WTC11 (cell line): ENCODE measurements at regions not wholly inside any gene's neighbourhood (a gene's known extent, or its start where the extent isn't known, plus 50 kb on each side); places are given as distances from the start of the nearest gene placed in this dataset.

Source experiments
- ATAC-seq: fragments of 200-7000 bp; cut with Tn5 transposase; 2 replicates; pipeline ENCODE4 v1.10.0; 2021; ENCODE audit warnings: mild to moderate bottlenecking, moderate library complexity
- CTCF ChIA-PET: fragments of 300-600 bp; sonication (Branson Sonifier 250); formaldehyde crosslinking; loops from one replicate; lab custom pipeline; 2021; ENCODE audit warnings: antibody characterized with exemption; lab: Charles Lee
- POLR2A ChIA-PET: fragments of 350-600 bp; sonication (Branson Sonifier 250); formaldehyde crosslinking; loops from one replicate; lab custom pipeline; 2021; ENCODE audit warnings: antibody characterized with exemption; lab: Charles Lee
- DNase-seq: peaks from one replicate; pipeline ENCODE4 v3.0.0; 2021; ENCODE audit warnings: low spot score
- H3K27ac Mint-ChIP-seq: 2 replicates; pipeline ENCODE4 v1.8.0; 2021; ENCODE audit warnings: mixed read lengths
- H3K27me3 Mint-ChIP-seq: 2 replicates; pipeline ENCODE4 v1.8.0; 2021; ENCODE audit warnings: low read depth, mild to moderate bottlenecking, moderate library complexity, mixed read lengths
- H3K36me3 Mint-ChIP-seq: 2 replicates; pipeline ENCODE4 v1.8.0; 2021; ENCODE audit warnings: mixed read lengths
- H3K4me1 Mint-ChIP-seq: 2 replicates; pipeline ENCODE4 v1.8.0; 2022; ENCODE audit warnings: mixed read lengths
- H3K4me3 Mint-ChIP-seq: 2 replicates; pipeline ENCODE4 v1.8.0; 2021; ENCODE audit warnings: mild to moderate bottlenecking, moderate library complexity, mixed read lengths
- H3K9me3 Mint-ChIP-seq: 2 replicates; pipeline ENCODE4 v1.8.0; 2021; ENCODE audit warnings: mixed read lengths
- ATF1 ChIP-seq: sonication (generic); formaldehyde crosslinking; IDR thresholded peaks from 2 replicates; pipeline ENCODE4 v1.8.1; 2023; ENCODE audit warnings: mild to moderate bottlenecking, moderate library complexity, missing genetic modification reagents
- ELF4 ChIP-seq: sonication (generic); formaldehyde crosslinking; IDR thresholded peaks from 2 replicates; pipeline ENCODE4 v1.8.1; 2022; ENCODE audit warnings: low read depth, mild to moderate bottlenecking, moderate library complexity, missing genetic modification reagents
- EMX1 ChIP-seq: fragments of 250-450 bp; sonication (Bioruptor Pico); IDR thresholded peaks from 2 replicates; pipeline ENCODE4 v1.8.0; 2021; ENCODE audit warnings: mild to moderate bottlenecking
- FOXJ3 ChIP-seq: sonication (generic); formaldehyde crosslinking; IDR thresholded peaks from 2 replicates; pipeline ENCODE4 v1.9.0; 2021; ENCODE audit warnings: missing genetic modification reagents, mild to moderate bottlenecking, borderline replicate concordance
- RORB ChIP-seq: fragments of 250-450 bp; sonication (Bioruptor Pico); IDR thresholded peaks from 2 replicates; pipeline ENCODE4 v1.9.0; 2021; ENCODE audit warnings: mild to moderate bottlenecking
- SMAD3 ChIP-seq: sonication (generic); formaldehyde crosslinking; IDR thresholded peaks from 2 replicates; pipeline ENCODE4 v1.8.0; 2022; ENCODE audit warnings: missing genetic modification reagents, mild to moderate bottlenecking, borderline replicate concordance
- SOX15 ChIP-seq: fragments of 250-450 bp; sonication (Bioruptor Pico); IDR thresholded peaks from 2 replicates; pipeline ENCODE4 v1.9.0; 2021; ENCODE audit warnings: mild to moderate bottlenecking
- TCF7 ChIP-seq: sonication (generic); formaldehyde crosslinking; IDR thresholded peaks from 2 replicates; pipeline ENCODE4 v1.8.0; 2022; ENCODE audit warnings: mild to moderate bottlenecking, low read depth, missing genetic modification reagents, moderate library complexity
- ZNF219 ChIP-seq: sonication (generic); formaldehyde crosslinking; IDR thresholded peaks from 2 replicates; pipeline ENCODE4 v1.8.0; 2023; ENCODE audit warnings: missing genetic modification reagents, mild to moderate bottlenecking, borderline replicate concordance
- ZNF263 ChIP-seq: sonication (generic); formaldehyde crosslinking; IDR thresholded peaks from 2 replicates; pipeline ENCODE4 v1.8.1; 2022; ENCODE audit warnings: low read depth, mild to moderate bottlenecking, moderate library complexity, missing genetic modification reagents
- TF ChIP-seq, protein P1 (sequence below): sonication (generic); formaldehyde crosslinking; IDR thresholded peaks from 2 replicates; pipeline ENCODE4 v1.8.1; 2022; ENCODE audit warnings: low read depth, missing genetic modification reagents, borderline replicate concordance
- TF ChIP-seq, protein P2 (sequence below): sonication (generic); formaldehyde crosslinking; IDR thresholded peaks from 2 replicates; pipeline ENCODE4 v1.8.1; 2022; ENCODE audit warnings: mild to moderate bottlenecking, missing genetic modification reagents, moderate library complexity, borderline replicate concordance
- TF ChIP-seq, protein P3 (sequence below): fragments of 250-450 bp; sonication (Bioruptor Pico); conservative IDR thresholded peaks from 2 replicates; pipeline ENCODE4 v1.9.0; 2021; ENCODE audit warnings: mild to moderate bottlenecking
- TF ChIP-seq, protein P4 (sequence below): sonication (generic); formaldehyde crosslinking; conservative IDR thresholded peaks from 2 replicates; pipeline ENCODE4 v1.8.1; 2022; ENCODE audit warnings: mild to moderate bottlenecking, missing genetic modification reagents
- TF ChIP-seq, protein P5 (sequence below): sonication (generic); formaldehyde crosslinking; IDR thresholded peaks from 2 replicates; pipeline ENCODE4 v1.8.1; 2023; ENCODE audit warnings: mild to moderate bottlenecking, moderate library complexity, missing genetic modification reagents
- TF ChIP-seq, protein P6 (sequence below): sonication (generic); formaldehyde crosslinking; IDR thresholded peaks from 2 replicates; pipeline ENCODE4 v1.8.0; 2022; ENCODE audit warnings: mild to moderate bottlenecking, missing genetic modification reagents
- TF ChIP-seq, protein P7 (sequence below): sonication (generic); formaldehyde crosslinking; IDR thresholded peaks from 2 replicates; pipeline ENCODE4 v1.8.0; 2022; ENCODE audit warnings: missing genetic modification reagents
- TF ChIP-seq, protein P8 (sequence below): sonication (generic); formaldehyde crosslinking; IDR thresholded peaks from 2 replicates; pipeline ENCODE4 v1.8.0; 2022; ENCODE audit warnings: mild to moderate bottlenecking, missing genetic modification reagents

DNA sequence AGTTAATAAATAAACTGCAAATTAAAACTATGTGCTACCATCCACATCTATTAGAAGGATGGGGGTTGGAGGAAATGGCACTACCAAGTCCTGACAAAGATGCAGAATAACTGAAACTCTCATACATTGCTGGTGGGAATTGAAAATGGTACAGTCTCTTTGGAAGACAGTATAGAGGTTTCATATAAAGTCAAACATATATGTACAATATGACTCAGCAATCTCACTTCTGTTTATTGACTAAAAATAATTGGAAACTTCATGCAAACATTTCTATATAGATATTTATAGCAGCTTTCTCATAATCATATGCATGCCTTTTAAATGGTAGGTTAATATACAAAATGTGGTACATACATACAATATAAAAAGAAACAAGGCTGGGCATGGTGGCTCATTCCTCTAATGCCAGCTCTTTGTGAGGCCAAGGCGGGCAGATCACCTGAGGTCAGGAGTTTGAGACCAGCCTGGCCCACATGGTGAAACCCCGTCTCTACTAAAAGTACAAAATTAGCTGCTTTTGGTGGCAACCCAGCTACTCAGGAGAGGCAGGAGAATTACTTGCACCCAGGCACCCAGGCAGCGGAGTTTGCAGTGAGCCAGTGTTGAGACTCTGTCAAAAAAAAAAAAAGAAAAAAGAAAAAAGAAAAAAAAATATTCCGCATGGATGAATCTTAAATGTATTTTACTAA lies 225.0 kb upstream of the CXXC4 start:
- TF ChIP-seq, protein P1, sequence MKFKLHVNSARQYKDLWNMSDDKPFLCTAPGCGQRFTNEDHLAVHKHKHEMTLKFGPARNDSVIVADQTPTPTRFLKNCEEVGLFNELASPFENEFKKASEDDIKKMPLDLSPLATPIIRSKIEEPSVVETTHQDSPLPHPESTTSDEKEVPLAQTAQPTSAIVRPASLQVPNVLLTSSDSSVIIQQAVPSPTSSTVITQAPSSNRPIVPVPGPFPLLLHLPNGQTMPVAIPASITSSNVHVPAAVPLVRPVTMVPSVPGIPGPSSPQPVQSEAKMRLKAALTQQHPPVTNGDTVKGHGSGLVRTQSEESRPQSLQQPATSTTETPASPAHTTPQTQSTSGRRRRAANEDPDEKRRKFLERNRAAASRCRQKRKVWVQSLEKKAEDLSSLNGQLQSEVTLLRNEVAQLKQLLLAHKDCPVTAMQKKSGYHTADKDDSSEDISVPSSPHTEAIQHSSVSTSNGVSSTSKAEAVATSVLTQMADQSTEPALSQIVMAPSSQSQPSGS: no peak
- TF ChIP-seq ZNF263 (CRISPR knock-in tag) (no peak), EMX1 (CRISPR knock-in tag) (no peak), RORB (CRISPR knock-in tag) (no peak), SMAD3 (CRISPR knock-in tag) (no peak), TCF7 (CRISPR knock-in tag) (no peak), ATF1 (CRISPR knock-in tag) (no peak), FOXJ3 (CRISPR knock-in tag) (no peak), ZNF219 (CRISPR knock-in tag) (no peak), SOX15 (CRISPR knock-in tag) (no peak), ELF4 (CRISPR knock-in tag) (no peak)
- TF ChIP-seq, protein P2, sequence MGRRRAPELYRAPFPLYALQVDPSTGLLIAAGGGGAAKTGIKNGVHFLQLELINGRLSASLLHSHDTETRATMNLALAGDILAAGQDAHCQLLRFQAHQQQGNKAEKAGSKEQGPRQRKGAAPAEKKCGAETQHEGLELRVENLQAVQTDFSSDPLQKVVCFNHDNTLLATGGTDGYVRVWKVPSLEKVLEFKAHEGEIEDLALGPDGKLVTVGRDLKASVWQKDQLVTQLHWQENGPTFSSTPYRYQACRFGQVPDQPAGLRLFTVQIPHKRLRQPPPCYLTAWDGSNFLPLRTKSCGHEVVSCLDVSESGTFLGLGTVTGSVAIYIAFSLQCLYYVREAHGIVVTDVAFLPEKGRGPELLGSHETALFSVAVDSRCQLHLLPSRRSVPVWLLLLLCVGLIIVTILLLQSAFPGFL (CRISPR knock-in tag): no peak
- TF ChIP-seq, protein P3, sequence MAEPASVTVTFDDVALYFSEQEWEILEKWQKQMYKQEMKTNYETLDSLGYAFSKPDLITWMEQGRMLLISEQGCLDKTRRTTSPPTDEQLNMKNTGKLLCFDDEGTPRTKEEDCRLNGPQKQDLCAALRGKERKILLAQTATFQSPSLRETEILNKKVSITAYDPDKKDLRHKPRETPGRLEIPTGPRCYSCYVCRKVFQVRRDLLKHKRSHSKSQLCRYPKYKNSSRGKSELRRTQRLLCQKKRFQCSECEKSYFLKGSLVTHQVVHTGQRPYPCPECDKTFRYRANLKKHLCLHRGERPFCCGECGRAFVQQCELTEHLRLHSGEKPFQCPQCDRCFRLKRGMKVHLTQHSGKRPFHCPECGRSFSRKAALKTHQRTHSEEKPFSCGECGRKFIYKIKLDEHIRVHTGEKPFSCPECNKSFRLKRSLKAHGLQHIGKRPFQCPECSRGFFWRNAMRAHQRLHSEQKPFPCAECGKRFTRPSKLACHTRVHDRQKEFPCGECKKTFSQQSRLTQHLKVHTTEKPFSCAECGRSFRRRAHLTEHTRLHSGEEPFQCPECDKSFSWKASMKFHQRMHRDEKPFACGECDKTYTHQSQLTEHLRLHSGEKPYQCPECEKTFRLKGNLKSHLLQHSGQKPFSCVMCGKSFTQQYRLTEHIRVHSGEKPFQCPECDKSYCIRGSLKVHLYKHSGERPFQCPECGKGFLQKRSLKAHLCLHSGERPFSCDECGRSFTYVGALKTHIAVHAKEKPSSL (CRISPR knock-in tag): no peak
- TF ChIP-seq, protein P4, sequence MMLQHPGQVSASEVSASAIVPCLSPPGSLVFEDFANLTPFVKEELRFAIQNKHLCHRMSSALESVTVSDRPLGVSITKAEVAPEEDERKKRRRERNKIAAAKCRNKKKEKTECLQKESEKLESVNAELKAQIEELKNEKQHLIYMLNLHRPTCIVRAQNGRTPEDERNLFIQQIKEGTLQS (CRISPR knock-in tag): no peak
- TF ChIP-seq, protein P5, sequence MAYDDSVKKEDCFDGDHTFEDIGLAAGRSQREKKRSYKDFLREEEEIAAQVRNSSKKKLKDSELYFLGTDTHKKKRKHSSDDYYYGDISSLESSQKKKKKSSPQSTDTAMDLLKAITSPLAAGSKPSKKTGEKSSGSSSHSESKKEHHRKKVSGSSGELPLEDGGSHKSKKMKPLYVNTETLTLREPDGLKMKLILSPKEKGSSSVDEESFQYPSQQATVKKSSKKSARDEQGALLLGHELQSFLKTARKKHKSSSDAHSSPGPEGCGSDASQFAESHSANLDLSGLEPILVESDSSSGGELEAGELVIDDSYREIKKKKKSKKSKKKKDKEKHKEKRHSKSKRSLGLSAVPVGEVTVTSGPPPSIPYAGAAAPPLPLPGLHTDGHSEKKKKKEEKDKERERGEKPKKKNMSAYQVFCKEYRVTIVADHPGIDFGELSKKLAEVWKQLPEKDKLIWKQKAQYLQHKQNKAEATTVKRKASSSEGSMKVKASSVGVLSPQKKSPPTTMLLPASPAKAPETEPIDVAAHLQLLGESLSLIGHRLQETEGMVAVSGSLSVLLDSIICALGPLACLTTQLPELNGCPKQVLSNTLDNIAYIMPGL: no peak
- TF ChIP-seq, protein P6, sequence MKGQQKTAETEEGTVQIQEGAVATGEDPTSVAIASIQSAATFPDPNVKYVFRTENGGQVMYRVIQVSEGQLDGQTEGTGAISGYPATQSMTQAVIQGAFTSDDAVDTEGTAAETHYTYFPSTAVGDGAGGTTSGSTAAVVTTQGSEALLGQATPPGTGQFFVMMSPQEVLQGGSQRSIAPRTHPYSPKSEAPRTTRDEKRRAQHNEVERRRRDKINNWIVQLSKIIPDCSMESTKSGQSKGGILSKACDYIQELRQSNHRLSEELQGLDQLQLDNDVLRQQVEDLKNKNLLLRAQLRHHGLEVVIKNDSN: no peak
- TF ChIP-seq, protein P7, sequence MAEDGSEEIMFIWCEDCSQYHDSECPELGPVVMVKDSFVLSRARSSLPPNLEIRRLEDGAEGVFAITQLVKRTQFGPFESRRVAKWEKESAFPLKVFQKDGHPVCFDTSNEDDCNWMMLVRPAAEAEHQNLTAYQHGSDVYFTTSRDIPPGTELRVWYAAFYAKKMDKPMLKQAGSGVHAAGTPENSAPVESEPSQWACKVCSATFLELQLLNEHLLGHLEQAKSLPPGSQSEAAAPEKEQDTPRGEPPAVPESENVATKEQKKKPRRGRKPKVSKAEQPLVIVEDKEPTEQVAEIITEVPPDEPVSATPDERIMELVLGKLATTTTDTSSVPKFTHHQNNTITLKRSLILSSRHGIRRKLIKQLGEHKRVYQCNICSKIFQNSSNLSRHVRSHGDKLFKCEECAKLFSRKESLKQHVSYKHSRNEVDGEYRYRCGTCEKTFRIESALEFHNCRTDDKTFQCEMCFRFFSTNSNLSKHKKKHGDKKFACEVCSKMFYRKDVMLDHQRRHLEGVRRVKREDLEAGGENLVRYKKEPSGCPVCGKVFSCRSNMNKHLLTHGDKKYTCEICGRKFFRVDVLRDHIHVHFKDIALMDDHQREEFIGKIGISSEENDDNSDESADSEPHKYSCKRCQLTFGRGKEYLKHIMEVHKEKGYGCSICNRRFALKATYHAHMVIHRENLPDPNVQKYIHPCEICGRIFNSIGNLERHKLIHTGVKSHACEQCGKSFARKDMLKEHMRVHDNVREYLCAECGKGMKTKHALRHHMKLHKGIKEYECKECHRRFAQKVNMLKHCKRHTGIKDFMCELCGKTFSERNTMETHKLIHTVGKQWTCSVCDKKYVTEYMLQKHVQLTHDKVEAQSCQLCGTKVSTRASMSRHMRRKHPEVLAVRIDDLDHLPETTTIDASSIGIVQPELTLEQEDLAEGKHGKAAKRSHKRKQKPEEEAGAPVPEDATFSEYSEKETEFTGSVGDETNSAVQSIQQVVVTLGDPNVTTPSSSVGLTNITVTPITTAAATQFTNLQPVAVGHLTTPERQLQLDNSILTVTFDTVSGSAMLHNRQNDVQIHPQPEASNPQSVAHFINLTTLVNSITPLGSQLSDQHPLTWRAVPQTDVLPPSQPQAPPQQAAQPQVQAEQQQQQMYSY (CRISPR knock-in tag): no peak
- TF ChIP-seq, protein P8, sequence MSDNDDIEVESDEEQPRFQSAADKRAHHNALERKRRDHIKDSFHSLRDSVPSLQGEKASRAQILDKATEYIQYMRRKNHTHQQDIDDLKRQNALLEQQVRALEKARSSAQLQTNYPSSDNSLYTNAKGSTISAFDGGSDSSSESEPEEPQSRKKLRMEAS (CRISPR knock-in tag): no peak
- DNase-seq (no peak), ATAC-seq (no peak)
- Mint-ChIP-seq H3K4me1 (no peaks in the 10 kb centered on the region), H3K27ac (no peak overlapping the region), H3K9me3 (no peaks in the 10 kb centered on the region), H3K4me3 (no peak overlapping the region), H3K36me3 (no peaks in the 10 kb centered on the region), H3K27me3 (no peaks in the 10 kb centered on the region)
- ChIA-PET CTCF (no interaction called here), POLR2A (no interaction called here)
